ENCODE measurements at regions not wholly inside any gene's neighbourhood (a gene's known extent, or its start where the extent isn't known, plus 50 kb on each side); places are given as distances from the start of the nearest gene placed in this dataset.

DNA sequence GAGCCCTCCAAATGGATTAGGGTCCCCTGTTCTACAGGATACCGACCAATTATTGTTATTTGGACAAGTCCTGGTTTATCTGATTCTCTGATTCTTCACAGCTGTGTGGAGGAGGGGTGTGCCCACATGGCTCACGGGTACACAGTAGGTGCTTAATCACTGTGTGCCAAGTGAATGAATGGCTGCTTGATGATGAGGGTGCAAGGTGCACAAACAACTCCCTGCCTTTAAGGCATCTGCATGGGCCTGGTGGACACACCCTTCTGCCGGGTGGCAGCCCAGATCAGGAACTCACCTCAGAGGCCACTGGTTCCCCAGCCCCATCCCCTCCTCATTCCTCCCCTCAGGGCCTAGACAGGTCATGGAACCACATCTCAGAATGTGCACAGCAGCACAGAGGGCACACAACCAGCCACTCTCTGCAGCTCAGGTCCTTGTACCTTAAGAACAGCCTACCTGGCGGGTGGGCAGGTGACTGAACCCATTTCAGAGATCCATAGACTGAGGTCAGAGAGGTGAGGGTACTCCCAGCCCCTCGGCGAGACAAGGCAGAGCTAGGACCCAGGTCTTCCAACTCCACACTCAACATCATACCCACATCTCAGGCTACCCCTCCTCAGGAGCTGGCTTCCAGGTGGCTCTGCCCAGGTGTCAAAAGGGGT is 50.3 kb downstream of the SHANK2 start:
- DNase-seq: no peak

DNA sequence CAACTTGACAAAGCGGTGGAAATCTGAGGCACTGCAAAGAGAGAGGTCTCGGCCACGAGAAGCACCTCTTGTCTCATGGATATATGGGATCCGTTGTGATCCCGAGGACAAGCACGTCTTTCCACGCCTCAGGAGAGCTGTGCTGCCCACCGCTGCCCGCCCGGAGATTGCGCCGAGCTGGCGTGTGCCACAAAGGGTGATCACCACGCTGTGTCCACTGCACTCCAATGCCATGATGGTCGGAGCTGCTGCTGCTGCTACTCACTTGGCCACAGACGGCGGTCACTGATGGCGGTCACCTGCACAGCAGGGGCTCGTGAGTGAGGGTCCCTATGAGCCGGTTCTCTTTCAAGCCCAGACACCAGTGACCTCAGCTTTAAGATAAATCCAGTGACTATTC is 51.1 kb downstream of the SHANK2 start:
- no peak for DNase-seq

DNA sequence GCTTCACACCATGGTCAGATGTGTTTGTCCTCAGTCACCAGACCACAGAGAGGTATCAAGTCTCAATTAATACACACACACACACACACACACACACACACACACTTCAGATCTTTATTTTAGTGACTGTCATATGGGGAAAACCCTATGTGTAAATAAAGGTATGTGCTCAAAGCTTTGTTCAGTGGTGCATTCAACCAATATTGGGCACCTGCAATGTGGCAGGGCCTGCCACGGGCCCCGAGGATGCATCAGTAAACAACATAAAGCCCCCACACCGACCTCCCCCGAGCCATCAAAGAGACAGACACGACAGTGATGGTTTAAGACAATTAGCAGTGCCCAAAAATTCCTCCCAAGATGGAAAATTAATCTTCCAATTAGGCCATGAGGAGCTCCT is 51.6 kb downstream of the SHANK2 start:
- DNase-seq: peak; percentile 6

DNA sequence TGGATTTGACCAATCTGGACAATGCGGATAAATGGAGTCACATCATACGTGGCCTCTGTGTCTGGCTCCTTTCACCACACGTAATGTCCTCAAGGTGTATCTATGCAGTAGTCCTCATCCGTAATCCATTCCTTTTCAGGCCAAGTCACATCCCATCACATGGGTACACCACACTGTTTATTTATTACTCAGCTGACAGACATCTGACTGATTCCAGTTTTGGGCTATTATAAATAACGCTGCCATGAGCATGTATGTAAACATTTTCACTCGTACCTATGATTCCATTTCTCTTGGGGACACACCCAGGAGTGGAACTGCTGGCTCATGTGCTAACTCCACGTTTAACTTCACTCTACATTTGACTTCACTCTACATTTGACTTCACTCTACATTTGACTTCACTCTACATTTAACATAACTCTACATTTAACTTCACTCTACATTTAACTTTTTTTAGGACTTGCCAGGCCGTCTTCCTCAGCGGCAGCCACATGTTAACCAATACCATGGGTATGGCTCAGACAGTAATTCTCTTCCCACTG is 52.1 kb downstream of the SHANK2 start:
- no peak for DNase-seq

DNA sequence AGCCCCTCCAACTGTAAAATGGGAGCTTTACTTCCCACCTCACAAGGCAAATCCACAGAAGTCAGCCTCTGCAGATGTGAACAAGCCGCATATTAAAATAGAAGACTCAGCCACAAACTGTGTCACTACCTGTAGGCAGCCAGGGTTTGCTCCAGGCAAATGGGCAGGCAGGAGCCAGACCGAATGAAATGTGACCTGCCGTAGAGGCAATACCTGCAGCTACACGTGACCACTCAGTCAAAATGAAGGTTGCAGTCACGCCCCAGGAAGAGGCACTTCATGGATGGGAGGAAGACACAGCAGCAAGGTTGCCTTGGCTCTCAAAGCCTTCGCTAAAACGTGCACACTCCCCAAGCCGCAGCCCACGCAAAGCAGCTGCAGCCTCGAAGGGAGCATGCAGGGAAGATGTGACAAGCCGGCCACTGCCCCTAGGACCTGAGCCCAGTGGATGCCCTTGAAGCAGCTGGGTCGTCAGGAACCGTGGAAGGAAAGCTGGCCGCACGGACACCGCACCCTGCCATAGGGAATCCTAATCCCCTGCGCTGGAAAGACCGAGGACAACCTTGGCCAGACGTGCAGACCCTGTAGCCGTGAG is 53.1 kb downstream of the SHANK2 start:
- DNase-seq: no peak

DNA sequence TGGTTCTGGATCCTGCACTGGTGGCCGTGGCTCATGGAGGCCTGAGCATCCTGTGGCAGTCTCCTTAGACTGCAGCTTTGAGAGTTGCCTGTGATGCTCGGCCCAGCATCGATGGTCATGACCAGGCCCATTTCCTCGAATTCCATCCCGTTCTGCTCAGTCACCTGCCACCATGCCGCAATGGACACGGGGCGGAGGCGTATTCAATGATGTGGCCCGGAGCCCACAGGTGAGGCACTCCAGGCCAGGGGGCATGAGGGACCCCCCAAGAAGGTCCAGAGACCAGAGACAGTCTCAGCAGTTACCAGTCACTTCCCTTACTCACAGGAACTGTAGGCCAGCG is 53.6 kb downstream of the SHANK2 start:
- no peak for DNase-seq

DNA sequence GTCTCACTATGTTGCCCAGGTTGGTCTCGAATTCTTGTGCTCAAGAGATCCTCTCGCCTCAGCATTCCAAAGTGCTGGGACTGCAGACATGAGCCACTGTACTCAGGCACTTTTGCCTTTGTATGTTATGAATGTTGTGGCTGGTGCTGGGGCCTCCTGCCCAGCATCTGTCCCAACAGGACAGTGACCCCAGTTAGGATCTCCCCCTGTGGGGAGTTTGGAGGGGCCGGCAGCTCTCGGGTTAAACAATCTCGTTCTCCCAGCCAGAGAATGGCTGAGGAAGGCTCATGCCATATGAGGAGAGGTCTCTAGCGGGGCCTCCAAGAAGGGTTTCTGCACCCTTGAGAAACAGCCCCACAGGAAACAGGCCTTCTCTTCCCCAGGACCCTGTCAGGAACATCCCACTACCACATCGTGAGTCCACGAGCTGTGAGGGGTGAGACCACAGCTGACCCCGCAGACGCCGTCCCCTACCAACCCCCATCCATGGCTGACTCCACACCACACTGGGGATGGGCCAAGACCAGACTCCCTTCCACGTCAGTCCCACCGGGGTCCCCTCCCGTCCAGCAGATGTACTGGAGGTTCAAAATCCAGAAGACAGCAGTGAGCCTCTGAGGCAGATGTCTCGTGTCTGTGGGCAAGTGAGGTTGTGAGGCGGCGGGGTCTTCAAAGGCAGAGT is 54.1 kb downstream of the SHANK2 start:
- DNase-seq: no peak

DNA sequence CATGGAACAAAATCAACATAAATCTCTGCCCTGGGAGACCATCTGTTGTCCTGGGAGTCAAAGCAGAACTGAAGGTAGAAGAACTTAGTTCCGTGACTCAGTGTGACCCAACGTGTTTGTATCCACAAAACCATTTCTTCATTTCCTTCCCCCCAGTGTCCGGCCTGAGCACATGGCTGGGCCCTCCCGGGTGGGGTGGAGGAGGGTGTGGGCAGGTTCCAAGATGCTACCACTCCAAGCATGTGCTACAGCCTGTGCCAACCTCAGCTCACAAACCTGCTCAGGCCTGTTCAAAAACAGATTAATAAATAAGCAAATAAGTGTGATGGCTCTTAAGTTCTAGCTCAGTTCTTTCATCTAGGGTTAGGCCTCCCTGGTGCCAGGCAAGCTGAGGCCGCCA is 55.3 kb downstream of the SHANK2 start:
- no peak for DNase-seq

DNA sequence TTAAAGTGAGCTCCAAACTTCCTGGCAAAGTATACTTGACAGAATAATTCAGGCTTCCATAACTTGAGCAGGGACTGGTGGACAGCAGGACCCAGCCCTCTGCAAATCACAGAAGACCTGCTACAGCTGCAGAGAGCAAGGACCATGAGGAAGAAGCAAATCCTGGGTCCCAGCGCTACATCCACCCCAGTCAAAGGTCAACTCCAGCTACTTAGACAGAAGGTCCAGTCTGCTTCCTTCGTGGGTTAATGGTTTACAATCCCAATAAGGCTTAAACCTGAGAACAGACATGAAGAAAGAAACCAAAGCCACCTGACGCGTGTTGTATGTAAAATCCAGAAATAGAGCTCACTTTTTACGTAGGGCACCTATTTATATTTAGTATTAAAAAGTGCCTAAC is 57.7 kb downstream of the SHANK2 start:
- DNase-seq: no peak

DNA sequence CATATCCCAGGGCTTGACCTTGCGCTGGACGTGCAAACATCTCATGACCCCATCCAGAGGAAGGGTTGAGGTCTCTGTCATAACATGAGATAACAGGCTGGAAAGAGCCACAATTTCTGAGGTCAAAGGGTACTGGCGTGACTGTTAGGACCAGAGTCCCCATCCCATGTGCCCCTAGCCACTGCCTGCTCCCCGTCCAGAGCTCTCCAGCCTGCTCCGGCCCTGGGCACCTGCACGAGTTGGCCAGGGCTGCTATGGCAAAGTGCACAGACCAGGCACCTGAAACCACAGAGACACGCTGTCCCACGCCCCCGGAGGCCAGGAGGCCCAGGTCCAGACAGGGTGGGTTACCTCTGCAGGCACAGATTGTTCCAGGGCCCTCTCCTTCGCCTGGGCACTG is 58.9 kb downstream of the SHANK2 start:
- DNase-seq: no peak

DNA sequence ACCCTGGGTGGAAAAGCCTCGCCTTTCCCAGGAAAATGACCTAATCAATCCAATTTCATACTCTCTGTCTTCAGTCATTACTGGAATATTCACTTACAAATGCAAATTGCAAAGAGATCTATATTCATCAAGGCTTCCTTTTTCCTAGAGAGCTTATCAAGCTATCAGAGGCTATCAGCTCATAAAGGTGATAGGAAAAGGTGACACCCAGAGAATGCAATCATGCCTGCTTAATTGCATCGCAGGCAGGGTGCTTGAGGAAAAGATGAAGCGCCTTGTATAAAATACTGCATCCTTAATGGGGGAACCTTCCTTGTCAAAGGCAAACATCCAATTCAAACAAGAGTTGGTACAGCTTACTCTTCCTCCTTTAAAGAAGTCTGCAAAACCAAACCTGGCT is 59.7 kb downstream of the SHANK2 start:
- DNase-seq: no peak

DNA sequence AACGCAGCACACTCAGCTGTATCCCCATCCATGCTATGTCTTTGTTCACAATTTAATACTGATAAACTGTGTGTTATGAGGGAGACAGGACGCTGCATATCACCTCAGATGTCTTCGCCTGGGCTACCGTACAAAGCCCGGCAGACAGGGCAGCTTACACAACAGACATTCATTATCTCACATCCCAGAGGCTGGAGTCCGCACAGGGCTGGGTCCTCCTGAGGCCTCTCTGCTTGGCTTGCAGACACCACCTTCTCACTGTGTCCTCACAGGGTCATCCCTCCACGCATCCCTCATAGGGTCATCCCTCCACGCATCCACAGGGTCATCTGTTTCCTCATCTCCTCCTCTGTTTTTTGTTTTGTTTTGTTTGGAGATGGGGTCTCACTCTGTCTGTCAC is 61.2 kb downstream of the SHANK2 start:
- no peak for DNase-seq

DNA sequence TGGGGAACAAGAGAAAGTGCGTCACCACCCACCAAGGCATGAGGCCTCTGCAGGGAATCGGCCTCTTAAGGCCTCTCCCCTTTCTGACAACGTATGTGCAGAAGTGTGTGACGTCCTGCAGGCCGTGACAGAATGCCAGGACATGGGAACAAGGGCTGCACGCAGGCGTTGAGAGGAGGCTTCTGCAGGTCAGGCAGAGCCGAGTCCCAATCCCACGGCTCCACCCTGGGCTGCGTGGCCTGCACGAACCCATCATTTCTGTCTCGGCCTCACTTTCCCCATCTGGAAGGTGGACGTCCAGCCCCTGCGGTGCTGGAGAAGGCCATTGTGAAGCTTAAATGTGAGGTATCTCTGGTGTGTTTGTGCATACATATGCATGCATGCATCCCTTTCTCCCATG is 61.8 kb downstream of the SHANK2 start:
- DNase-seq: no peak

DNA sequence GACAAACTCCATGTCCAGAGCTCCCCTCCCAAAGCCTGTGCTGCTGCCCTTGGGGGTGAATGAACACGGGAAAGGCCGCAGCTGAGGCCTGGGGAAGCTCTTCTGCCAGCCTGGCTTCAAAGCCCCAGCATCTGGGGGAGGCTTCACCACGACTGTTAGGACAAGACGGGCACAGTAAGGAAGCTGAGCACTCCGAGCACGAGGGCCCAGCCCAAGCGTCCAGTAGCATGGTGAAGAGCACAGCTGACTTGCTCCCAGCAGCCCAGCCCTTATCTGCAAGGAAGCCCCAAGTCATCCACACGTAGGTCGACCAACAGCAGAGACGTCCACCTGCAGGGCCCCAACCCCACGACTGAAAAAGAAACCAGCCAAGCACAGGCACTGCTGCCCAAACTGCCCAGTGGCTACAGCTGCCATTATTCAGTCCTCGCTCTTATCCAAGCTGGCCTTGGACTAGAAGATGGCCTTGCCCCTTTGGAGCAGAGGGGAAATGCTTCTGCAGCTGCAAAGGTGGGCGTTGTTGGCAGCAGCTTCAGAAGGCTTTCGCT is 62.5 kb downstream of the SHANK2 start:
- no peak for DNase-seq

DNA sequence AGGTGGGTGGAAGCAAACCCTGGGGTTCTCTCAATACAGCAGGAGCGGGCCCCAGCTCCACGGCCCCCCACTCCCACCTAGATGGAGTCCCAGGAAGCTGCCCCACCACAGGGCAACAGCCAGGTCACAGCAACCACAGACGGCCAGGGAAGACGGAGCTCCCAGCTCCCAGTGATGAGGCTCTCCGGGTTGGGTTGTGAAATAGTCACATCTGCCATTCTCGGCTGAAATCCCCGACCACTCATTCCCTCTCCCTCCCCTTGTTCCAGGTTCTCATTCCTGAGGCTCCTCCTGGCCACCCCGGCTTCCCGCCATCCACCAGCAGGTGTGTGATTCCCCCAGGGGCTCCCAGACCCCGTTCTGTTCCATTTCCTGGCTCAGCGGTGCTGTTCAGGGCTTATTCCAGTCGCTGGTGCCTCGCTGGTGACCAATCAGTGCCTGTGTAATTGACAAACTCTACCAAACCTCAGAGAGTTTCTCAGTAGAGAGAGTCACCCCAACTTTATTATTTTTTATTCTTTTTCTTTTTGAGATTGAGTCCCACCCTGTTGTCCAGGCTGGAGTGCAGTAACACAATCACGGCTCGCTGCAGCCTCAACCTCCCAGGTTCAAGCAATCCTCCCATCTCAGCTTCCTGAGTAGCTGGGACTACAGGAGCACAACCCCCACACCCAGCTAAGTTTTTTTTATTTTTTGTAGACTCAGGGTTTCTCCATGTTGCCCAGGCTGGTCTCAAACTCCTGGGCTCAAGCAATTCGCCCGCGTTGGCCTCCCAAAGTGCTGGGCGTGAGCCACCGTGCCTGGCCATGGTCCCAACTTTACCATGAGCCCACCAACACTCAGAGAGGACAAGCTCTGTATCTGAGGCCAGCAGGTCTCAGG is 63.2 kb downstream of the SHANK2 start:
- DNase-seq: no peak

DNA sequence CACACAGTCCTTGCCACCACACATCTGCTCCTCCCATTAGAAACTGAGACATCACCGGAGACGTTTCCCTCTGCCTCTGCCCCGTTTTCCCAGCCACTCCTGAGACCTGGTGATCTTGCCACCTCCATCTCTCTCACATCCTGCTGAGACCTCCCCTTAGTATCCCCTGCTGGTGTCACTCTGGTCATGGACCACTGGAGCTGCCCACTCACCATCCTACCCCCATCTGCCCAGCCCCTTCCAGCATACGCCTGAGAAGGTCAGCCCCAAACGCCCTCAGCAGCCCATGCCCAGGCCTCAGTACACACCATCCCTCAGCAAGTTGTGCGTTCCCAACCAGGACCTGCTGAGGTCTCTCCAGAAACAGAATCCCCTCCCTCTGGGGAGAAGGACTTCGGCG is 64.3 kb downstream of the SHANK2 start:
- no peak for DNase-seq

DNA sequence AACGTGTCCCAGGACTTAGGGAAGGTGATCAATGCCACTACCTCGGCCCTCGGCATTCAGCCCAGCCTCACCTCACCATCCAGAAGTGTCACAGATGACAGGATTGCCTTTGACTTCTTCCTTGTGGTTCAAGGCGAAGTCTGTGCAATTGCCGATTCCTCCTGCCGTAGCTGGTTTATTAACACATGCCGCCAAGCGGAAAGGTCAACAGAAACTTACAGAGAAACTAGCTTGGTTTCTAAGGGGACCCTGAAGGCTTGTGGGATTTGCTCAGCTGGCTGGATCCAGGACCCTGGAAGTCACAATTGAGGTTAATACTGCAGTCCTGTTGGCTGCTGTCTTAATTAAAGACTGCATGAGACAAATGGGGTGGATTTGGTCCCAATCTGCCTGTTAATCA is 65.6 kb downstream of the SHANK2 start:
- DNase-seq: no peak

DNA sequence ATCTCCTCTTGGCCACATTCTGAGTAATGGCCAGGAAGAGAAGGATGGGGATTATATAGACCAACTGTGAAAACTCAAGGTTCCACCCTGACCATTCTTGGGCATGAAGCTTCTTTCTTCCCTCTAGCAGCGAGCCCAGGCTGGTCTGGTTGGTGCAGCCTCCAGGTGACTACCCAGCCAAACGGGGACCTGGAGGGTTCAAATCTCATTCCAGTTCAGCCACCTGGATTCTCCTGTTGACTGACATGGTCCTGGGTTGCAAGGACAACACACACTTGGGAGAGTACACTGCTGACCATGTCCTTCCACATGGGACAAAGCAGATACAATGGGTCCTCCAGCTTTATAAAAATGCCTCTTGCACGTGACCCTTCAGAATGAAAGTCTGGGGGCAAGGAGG is 67.0 kb downstream of the SHANK2 start:
- no peak for DNase-seq

DNA sequence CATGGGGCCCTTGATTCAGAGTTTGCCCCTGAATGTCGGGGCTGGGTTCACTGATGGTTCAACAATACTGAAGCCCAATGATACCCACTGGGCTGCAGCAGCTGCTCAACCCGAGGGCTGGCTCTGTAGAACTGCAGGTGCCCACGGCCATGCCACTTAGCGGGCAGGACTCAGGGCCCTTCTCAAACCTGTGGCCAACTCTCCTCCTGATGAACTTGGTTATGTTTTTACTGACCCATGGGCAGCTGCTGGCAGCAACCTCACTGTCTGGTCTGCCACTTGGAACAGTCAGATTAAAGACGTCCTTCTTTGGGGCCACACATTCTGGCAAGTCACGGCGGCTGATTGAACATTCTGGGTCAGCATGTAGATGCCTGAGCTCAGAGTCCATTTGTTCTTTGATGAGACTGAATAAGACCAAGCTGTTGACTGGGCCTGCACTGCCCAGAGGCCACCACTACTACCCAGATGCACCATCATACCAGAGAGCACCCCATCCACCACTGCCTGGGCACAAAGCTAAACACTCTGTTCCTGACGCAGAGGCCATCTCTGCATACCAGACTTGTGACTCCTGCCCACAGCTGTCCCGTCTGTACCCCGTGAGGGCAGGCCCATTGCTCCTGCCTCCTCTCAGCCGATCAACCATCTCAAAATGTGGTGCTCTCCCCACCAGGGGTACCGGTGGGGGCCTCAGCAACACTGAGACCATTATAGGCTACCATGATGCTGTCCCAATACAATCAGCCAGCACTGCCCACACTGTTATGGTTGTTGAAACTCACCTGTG is 67.8 kb downstream of the SHANK2 start:
- DNase-seq: no peak

DNA sequence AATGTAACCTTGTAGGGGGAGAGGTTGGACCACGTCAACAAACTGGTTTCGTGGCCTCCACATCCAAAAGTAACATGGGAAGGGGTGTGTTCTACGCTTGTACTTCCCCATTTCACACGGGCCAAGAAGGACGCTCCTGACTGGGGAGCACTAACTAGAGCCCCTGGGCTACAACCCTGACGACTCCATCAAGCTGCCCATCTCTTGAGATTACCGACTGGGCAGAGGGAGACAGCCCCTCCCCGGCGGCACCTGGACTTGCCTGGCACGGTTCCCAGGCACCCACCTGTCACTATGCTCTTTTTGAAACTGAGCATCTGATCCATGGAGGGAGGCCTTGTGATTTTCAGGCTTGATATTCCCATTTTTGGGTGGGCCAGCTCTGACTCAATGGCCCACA is 68.5 kb downstream of the SHANK2 start:
- DNase-seq: no peak

DNA sequence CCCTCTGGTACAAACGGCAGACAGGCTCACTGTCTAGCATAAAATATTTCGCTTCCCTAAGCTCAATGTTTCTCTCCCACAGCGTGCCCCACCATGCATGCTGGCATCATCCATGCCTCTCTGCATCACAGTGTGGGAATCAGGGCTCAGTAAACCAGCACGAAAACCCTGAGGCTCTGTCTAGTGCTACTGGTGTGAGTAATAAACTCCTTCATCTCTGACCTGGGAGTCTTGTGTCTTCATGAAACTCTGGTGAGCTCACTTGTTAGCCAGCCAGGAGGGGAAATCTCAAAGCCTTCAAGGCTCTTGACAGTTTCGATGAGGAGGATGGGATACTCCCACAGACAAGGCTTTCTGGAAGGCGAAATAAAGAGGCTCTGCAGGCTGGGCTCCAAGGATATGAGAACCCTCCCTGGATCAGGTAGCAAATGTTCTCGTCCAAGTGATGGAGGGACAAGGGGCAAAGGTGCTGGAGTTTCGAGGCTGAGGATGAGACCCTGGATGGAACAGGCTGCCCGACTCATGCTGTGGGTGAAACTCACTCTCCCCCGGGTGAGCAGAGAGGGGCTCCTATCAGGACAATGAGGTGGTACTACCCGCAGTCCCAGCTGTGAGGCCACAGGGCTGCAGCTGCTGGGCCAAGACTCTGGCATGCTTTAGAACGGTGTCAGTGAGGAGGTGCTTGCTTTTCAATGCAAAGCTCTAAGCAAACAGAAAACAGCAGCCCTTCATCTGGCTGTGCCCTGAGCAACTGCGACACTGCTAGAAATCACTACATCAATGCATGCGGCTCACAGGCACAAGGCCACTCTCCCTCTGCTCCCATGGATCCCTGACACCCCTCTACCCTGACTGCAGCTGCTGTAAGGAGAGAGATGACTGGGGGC is 69.3 kb downstream of the SHANK2 start:
- no peak for DNase-seq
